IMR-90 (cell line): ENCODE measurements at regions not wholly inside any gene's neighbourhood (a gene's known extent, or its start where the extent isn't known, plus 50 kb on each side); places are given as distances from the start of the nearest gene placed in this dataset.

ENCODE experiments used
- ATAC-seq: fragments of 200-7000 bp; cut with Tn5 transposase; 2 replicates; pipeline ENCODE4 v1.9.1; 2020; ENCODE audit warnings: low read depth, mild to moderate bottlenecking, moderate library complexity
- BruUV-seq: library from RNA; stranded (reverse); fragments of 400-500 nt; replicated peaks from 2 replicates; lab custom pipeline; 2021; lab: Mats Ljungman, UMichigan
- CTCF ChIA-PET: fragments of 300-600 bp; formaldehyde crosslinking; extraction: SDS; loops from one replicate; lab custom pipeline; 2021; ENCODE audit warnings: antibody characterized with exemption; lab: Yijun Ruan, JAX
- POLR2A ChIA-PET: fragments of 300-600 bp; sonication (Branson Sonifier 250); formaldehyde crosslinking; loops from one replicate; lab custom pipeline; 2022; ENCODE audit warnings: antibody characterized with exemption; ENCODE audit not compliant: unreplicated experiment; lab: Charles Lee
- DNase-seq: peaks from one replicate; pipeline ENCODE4 v3.0.0; 2013
- H2AFZ ChIP-seq: replicated peaks from 2 replicates; pipeline ENCODE3; 2013; ENCODE audit warnings: low read length, mild to moderate bottlenecking; ENCODE audit not compliant: poor library complexity
- H2AK5ac ChIP-seq: 2 replicates; pipeline ENCODE4 v1.6.1; 2013; ENCODE audit warnings: low read depth, low read length, inconsistent platforms
- H2AK9ac ChIP-seq: replicated peaks from 2 replicates; pipeline ENCODE3; 2013; ENCODE audit warnings: mild to moderate bottlenecking, low read depth, low read length, moderate library complexity; ENCODE audit not compliant: poor library complexity
- H2BK120ac ChIP-seq: 2 replicates; pipeline ENCODE4 v1.6.1; 2013; ENCODE audit warnings: low read depth, low read length, inconsistent platforms
- H2BK15ac ChIP-seq: 3 replicates; pipeline ENCODE4 v1.6.1; 2013; ENCODE audit warnings: low read depth, low read length, inconsistent platforms
- H2BK20ac ChIP-seq: 2 replicates; pipeline ENCODE4 v1.6.1; 2013; ENCODE audit warnings: low read depth, mild to moderate bottlenecking, inconsistent platforms, low read length, moderate library complexity
- H2BK5ac ChIP-seq: 2 replicates; pipeline ENCODE4 v1.6.1; 2013; ENCODE audit warnings: mild to moderate bottlenecking, low read depth, low read length, inconsistent platforms; ENCODE audit not compliant: poor library complexity, severe bottlenecking
- H3K14ac ChIP-seq: replicated peaks from 2 replicates; pipeline ENCODE4 v1.6.1; 2013; ENCODE audit warnings: low read depth, low read length, inconsistent platforms
- H3K18ac ChIP-seq: 2 replicates; pipeline ENCODE4 v1.6.1; 2013; ENCODE audit warnings: low read depth, low read length, control low read depth
- H3K23ac ChIP-seq: 2 replicates; pipeline ENCODE4 v1.6.1; 2013; ENCODE audit warnings: low read depth, low read length, inconsistent platforms
- H3K27ac ChIP-seq: 2 replicates; pipeline ENCODE4 v1.5.1; 2013; ENCODE audit warnings: mild to moderate bottlenecking, control low read depth, low read length; ENCODE audit not compliant: insufficient read depth
- H3K27me3 ChIP-seq: 2 replicates; pipeline ENCODE4 v1.6.1; 2013; ENCODE audit warnings: low read length; ENCODE audit not compliant: control insufficient read depth, insufficient read depth
- H3K36me3 ChIP-seq: 2 replicates; pipeline ENCODE4 v1.6.1; 2013; ENCODE audit warnings: low read length, mixed read lengths; ENCODE audit not compliant: control insufficient read depth, insufficient read depth
- H3K4ac ChIP-seq: 2 replicates; pipeline ENCODE4 v1.6.1; 2013; ENCODE audit warnings: low read depth, low read length, inconsistent platforms
- H3K4me1 ChIP-seq: 2 replicates; pipeline ENCODE4 v1.6.1; 2013; ENCODE audit warnings: low read length, mixed read lengths; ENCODE audit not compliant: control insufficient read depth, insufficient read depth
- H3K4me2 ChIP-seq: 2 replicates; pipeline ENCODE4 v1.6.1; 2013; ENCODE audit warnings: low read depth, mild to moderate bottlenecking, control low read depth, low read length, moderate library complexity
- H3K4me3 ChIP-seq: 2 replicates; pipeline ENCODE4 v1.5.1; 2013; ENCODE audit warnings: low read depth, mild to moderate bottlenecking, control low read depth, low read length, moderate library complexity; ENCODE audit not compliant: insufficient read depth
- H3K56ac ChIP-seq: 2 replicates; pipeline ENCODE4 v1.6.1; 2013; ENCODE audit warnings: low read length, inconsistent platforms; ENCODE audit not compliant: insufficient read depth; ENCODE audit errors: extremely low read depth
- H3K79me1 ChIP-seq, 2 experiments: 2 replicates each; pipeline ENCODE4 v1.6.1; 2013; ENCODE audit warnings: low read length in 2 of 2, inconsistent platforms in 1 of 2, low read depth in 1 of 2
- H3K9ac ChIP-seq: 2 replicates; pipeline ENCODE4 v1.6.1; 2013; ENCODE audit warnings: low read depth, low read length, control low read depth
- H3K9me1 ChIP-seq: 2 replicates; pipeline ENCODE4 v1.6.1; 2013; ENCODE audit warnings: low read length, inconsistent platforms; ENCODE audit not compliant: insufficient read depth
- H3K9me3 ChIP-seq: 2 replicates; pipeline ENCODE4 v1.6.1; 2013; ENCODE audit warnings: low read length; ENCODE audit not compliant: control insufficient read depth, insufficient read depth
- H4K20me1 ChIP-seq: 2 replicates; pipeline ENCODE4 v1.6.1; 2013; ENCODE audit warnings: low read length, inconsistent platforms; ENCODE audit not compliant: insufficient read depth
- H4K5ac ChIP-seq: 2 replicates; pipeline ENCODE4 v1.6.1; 2013; ENCODE audit warnings: mild to moderate bottlenecking, low read depth, low read length, control low read depth
- H4K8ac ChIP-seq, 2 experiments: 2 replicates each; pipeline ENCODE4 v1.6.1; 2013; ENCODE audit warnings: low read depth in 2 of 2, low read length in 2 of 2, control low read depth in 1 of 2, inconsistent platforms in 1 of 2
- H4K91ac ChIP-seq: 2 replicates; pipeline ENCODE4 v1.6.1; 2013; ENCODE audit warnings: low read depth, low read length, inconsistent platforms; ENCODE audit not compliant: insufficient read depth
- CTCF ChIP-seq: conservative IDR thresholded peaks from 2 replicates; pipeline ENCODE4 v1.5.1; 2012; ENCODE audit warnings: mild to moderate bottlenecking, low read depth, low read length, improper control_type of control experiment
- MAFK ChIP-seq: IDR thresholded peaks from 2 replicates; pipeline ENCODE4 v1.6.1; 2012; ENCODE audit warnings: low read depth, low read length, improper control_type of control experiment
- RCOR1 ChIP-seq: IDR thresholded peaks from 2 replicates; pipeline ENCODE4 v1.6.1; 2012; ENCODE audit warnings: mild to moderate bottlenecking, low read length, improper control_type of control experiment; ENCODE audit not compliant: insufficient replicate concordance
- USF2 ChIP-seq: fragments of 150-350 bp; IDR thresholded peaks from 2 replicates; pipeline ENCODE4 v1.6.1; 2017; ENCODE audit warnings: mild to moderate bottlenecking, antibody characterized with exemption, low read length, low read depth
- WGBS, 2 experiments: methylation state at CpG; one replicate each; pipeline versions ENCODE4 v1.1.5 to v1.1.7; 2013; ENCODE audit warnings: missing lambda C conversion rate in 2 of 2; ENCODE audit not compliant: insufficient read length in 1 of 2; ENCODE audit errors: extremely low coverage in 2 of 2; 5-methylcytosine and 5-hydroxymethylcytosine counted together
- dilution Hi-C: fragments of 300-500 bp; cut with HindIII; formaldehyde crosslinking; loops from one replicate; pipeline ENCODE4 v1.14.3; 2018; ENCODE audit warnings: low sequenced_read_pairs; ENCODE audit not compliant: unreplicated experiment
- in situ Hi-C: fragments of 300-500 bp; cut with MboI; formaldehyde crosslinking; loops from 3 replicates; pipeline ENCODE4 v1.14.3; 2019; ENCODE audit warnings: low sequenced_read_pairs, inconsistent platforms, mixed read lengths
- intact Hi-C: fragments of 100-400 bp; cut with micrococcal nuclease; formaldehyde crosslinking; loops from 2 replicates; pipeline ENCODE4 v1.10.0; 2022

GRCh38 chr12:127334912-127335644, 931.9 kb upstream of the TMEM132C start:
- H3K4me2 ChIP-seq = no peak overlapping the region
- no peaks in the 10 kb centered on the region for H3K79me1 ChIP-seq
- dilution Hi-C loops (no loop called here), intact Hi-C loops (no loop called here), in situ Hi-C loops (no loop called here)
- no peak overlapping the region for H2BK5ac ChIP-seq
- no peak overlapping the region for H3K18ac ChIP-seq
- peaks cover 4% of the 10 kb centered on the region for H3K9me3 ChIP-seq
- no peak overlapping the region for H3K4me3 ChIP-seq
- no peak overlapping the region for H2AFZ ChIP-seq
- no CpG with 5 or more reads among the region's 1 CpG for WGBS, 2 experiments
- H3K27me3 ChIP-seq = no peaks in the 10 kb centered on the region
- H3K23ac ChIP-seq = no peak overlapping the region
- no peak overlapping the region for H2BK20ac ChIP-seq
- ATAC-seq (no peak), DNase-seq (no peak)
- BruUV-seq = no TSS peak
- ChIA-PET POLR2A (no interaction called here), CTCF (no interaction called here)
- no peak overlapping the region for H2AK9ac ChIP-seq
- H3K9ac ChIP-seq = no peak overlapping the region
- H3K36me3 ChIP-seq = no peaks in the 10 kb centered on the region
- no peak overlapping the region for H2BK15ac ChIP-seq
- no peak overlapping the region for H3K14ac ChIP-seq
- no peaks in the 10 kb centered on the region for H3K9me1 ChIP-seq
- H4K8ac ChIP-seq = no peak overlapping the region
- H3K56ac ChIP-seq = no peak overlapping the region
- TF ChIP-seq USF2 (no peak), CTCF (no peak), RCOR1 (no peak), MAFK (no peak)
- H4K5ac ChIP-seq = no peak overlapping the region
- no peak overlapping the region for H2AK5ac ChIP-seq
- H3K4ac ChIP-seq = no peak overlapping the region
- H3K4me1 ChIP-seq = no peaks in the 10 kb centered on the region
- no peak overlapping the region for H2BK120ac ChIP-seq
- H4K91ac ChIP-seq = no peak overlapping the region
- no peak overlapping the region for H3K27ac ChIP-seq
- no peaks in the 10 kb centered on the region for H4K20me1 ChIP-seq
